ENCODE measurements at regions not wholly inside any gene's neighbourhood (a gene's known extent, or its start where the extent isn't known, plus 50 kb on each side); places are given as distances from the start of the nearest gene placed in this dataset.

DNA sequence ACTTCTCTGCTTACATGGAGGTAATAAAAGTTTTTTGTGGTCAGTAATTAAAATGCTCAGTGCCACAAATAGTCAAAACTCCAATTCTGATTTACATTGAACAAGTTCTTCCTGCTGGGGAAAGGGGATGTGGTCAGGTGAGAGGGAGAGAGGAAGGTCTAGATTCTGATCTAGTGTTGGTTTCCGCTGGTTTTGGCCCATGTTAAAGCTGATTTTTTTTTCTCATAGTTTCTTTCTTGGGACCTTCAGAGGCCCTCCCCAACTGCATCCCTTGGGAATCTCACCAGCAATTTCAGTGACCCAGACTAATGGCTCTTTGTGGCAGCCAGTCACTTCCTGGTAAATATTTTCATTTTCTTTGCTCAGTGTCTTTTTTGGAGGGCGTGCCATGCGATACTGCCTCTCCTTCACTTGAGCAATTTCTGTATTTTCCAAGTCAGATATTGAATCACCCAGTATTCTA lies 332.7 kb downstream of the RAPGEF2 start:
- TF ChIP-seq CTCF (IDR thresholded peaks at IDR 0.05) (no peak), EZH2 (IDR thresholded peaks at IDR 0.05; ENCODE audit: borderline replicate concordance, insufficient read depth, low read depth, low read length, poor library complexity, severe bottlenecking) (no peak)

Measured in B cell (primary cell).